NCI-H446 treated with DMSO at 0.1 percent for 48 hours (cell line): ENCODE measurements at regions not wholly inside any gene's neighbourhood (a gene's known extent, or its start where the extent isn't known, plus 50 kb on each side); places are given as distances from the start of the nearest gene placed in this dataset.
"Not testable (repeated sequence)": the region's sequence is repeated elsewhere in the genome, so short reads cannot be mapped to it uniquely, and the experiment has no call there.

Source experiments
- DNase-seq: peaks from one replicate; lab custom pipeline; 2025; lab: John Stamatoyannopoulos, UW

DNA sequence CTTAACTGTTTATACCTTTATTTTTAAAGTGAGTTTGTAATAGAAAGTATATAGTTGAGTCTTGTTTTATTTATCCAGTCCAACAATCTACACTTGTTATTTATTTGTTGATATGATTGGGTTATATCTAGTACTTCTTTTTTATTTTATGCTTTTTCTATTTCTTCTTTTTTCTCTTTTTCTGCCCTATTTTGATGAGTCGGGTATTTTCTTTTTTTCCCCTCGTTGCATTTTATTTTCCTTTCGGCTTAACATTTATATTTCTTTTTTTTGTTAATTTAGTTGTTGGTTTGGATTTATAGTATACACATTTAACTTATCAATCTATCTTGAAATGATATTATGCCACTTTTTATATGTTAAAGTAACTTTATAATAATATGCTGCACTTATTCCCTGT is 111.7 kb upstream of the IZUMO3 start:
- DNase-seq, result no peak

GRCh38 chr9:24652181-24652580 is 106.5 kb upstream of the IZUMO3 start:
- DNase-seq, result no peak

DNA sequence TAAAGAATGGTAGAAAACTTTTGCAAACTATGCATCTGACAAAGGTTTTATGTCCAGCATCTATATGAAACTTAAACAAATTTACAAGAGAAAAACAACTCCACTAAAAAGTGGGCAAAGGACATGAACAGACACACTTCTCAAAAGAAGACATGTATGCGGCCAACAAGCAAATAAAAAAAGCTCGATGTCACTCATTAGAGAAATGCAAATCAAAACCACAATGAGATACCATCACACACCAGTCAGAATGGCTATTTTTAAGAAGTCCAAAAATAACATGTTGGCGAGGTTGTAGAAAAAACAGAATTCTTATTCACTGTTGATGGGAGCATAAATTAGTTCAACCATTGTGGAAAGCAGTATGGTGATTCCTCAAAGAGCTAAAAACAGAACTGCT is 83.1 kb upstream of the IZUMO3 start:
- not testable (repeated sequence) for DNase-seq

DNA sequence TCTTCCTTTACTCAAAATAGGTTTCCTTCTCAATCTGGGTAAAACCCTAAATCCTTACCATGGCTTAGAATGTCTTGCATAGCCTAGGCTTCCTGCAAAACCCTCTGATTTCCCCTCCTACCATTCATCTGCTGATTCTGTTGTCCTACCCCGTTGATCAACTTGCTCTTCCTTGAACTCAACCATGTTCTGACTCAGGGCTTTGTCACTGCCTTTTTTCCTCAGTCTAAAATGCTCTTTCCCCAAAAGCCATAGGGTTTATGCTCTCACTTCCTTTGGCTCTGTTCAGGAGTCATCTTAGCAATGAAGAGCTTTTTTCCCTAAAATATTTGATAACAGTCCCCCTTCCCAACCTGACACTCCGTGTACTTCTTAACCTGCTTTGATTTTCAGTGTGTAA is 79.4 kb upstream of the IZUMO3 start:
- no peak for DNase-seq

DNA sequence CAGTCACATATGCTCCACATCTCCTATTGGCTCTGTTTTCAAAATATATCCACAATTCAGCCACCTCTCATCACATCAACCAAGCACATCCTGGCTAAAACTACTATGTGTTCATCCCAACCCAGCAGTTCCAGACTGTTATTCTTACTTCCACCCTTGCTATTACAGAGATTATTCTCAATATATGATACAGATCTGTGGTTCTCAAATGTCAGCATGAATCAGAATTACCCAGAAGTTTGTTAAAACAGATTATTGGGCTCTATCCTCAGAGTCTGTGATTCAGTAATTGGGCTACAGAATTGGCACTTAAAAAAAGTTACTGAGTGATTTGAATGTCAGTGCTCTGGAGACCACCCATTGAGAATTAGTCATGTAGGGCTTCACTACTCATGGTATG is 78.8 kb upstream of the IZUMO3 start:
- no peak for DNase-seq

GRCh38 chr9:24620741-24621140 is 75.0 kb upstream of the IZUMO3 start:
- DNase-seq, result no peak

DNA sequence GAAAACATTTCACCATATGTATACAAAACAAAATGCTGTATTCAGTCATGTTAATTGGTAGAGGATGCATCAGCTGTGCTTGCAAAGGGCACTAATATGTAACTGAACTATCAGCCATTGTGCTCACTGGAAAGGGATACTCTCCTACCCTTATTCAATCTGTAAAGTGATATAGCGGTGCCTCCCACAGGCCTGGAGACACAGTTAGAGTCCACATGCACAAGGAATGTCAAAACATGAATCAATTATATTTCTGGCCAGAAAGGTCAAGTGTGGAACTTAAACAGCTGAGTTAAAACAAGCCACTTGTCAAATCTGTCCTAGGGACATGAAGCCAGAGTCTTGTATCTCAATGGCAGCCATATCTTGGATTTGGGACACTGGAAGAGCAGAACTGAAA is 71.2 kb upstream of the IZUMO3 start:
- no peak for DNase-seq

- DNase-seq, result no peak
These were observed 68.4 kb upstream of the IZUMO3 start for GRCh38 chr9:24614070-24614469.

- no peak for DNase-seq
These were observed 62.9 kb upstream of the IZUMO3 start for GRCh38 chr9:24608599-24608998.

- no peak for DNase-seq
These were observed 57.1 kb upstream of the IZUMO3 start for GRCh38 chr9:24602693-24603352.
